PC-9 (cell line): ENCODE measurements at regions not wholly inside any gene's neighbourhood (a gene's known extent, or its start where the extent isn't known, plus 50 kb on each side); places are given as distances from the start of the nearest gene placed in this dataset.

Experiments used
- BruUV-seq: library from RNA; stranded (reverse); fragments of 400-500 nt; replicated peaks from 2 replicates; lab custom pipeline; 2021; lab: Mats Ljungman, UMichigan
- CTCF ChIA-PET: fragments of 300-600 bp; sonication (Branson Sonifier 250); formaldehyde crosslinking; loops from one replicate; lab custom pipeline; 2022; ENCODE audit warnings: antibody characterized with exemption; lab: Charles Lee
- POLR2A ChIA-PET: fragments of 300-600 bp; sonication (Branson Sonifier 250); formaldehyde crosslinking; loops from one replicate; lab custom pipeline; 2022; ENCODE audit warnings: antibody characterized with exemption; ENCODE audit not compliant: unreplicated experiment; lab: Charles Lee
- DNase-seq, 2 experiments: peaks; one replicate each; pipeline versions ENCODE4 v3.0.0 to v3.0.0-alpha.2; 2015 to 2022; ENCODE audit warnings: mixed read lengths in 1 of 2
- H2AFZ ChIP-seq: fragments of 200-600 bp; sonication (generic); 2 replicates; pipeline ENCODE4 v1.8.1; 2017; ENCODE audit warnings: antibody characterized with exemption
- H3F3A ChIP-seq: fragments of 200-600 bp; sonication (generic); 2 replicates; pipeline ENCODE4 v1.8.1; 2017; ENCODE audit warnings: antibody characterized with exemption, mild to moderate bottlenecking, low read depth; ENCODE audit not compliant: insufficient read depth
- H3K27ac ChIP-seq: fragments of 200-600 bp; sonication (generic); 2 replicates; pipeline ENCODE4 v1.6.1; 2016; ENCODE audit warnings: mixed run types
- H3K27me3 ChIP-seq: fragments of 200-600 bp; sonication (generic); 2 replicates; pipeline ENCODE4 v1.6.1; 2016; ENCODE audit warnings: low read depth, mixed run types; ENCODE audit not compliant: insufficient read depth
- H3K36me3 ChIP-seq: fragments of 200-600 bp; sonication (generic); 2 replicates; pipeline ENCODE4 v1.6.1; 2016; ENCODE audit warnings: low read depth, mixed run types
- H3K4me1 ChIP-seq: fragments of 200-600 bp; sonication (generic); replicated peaks from 2 replicates; pipeline ENCODE4 v1.6.1; 2016; ENCODE audit warnings: mixed run types; ENCODE audit not compliant: insufficient read depth
- H3K4me2 ChIP-seq: fragments of 200-600 bp; sonication (generic); 2 replicates; pipeline ENCODE4 v1.6.1; 2017; ENCODE audit warnings: mixed run types
- H3K4me3 ChIP-seq: fragments of 200-600 bp; sonication (generic); 2 replicates; pipeline ENCODE4 v1.6.1; 2016; ENCODE audit warnings: mixed run types
- H3K79me2 ChIP-seq: fragments of 200-600 bp; sonication (generic); 2 replicates; pipeline ENCODE4 v1.6.1; 2017; ENCODE audit warnings: low read depth, mixed run types
- H3K9me2 ChIP-seq: fragments of 200-600 bp; sonication (generic); 2 replicates; pipeline ENCODE4 v1.8.1; 2017; ENCODE audit warnings: mild to moderate bottlenecking; ENCODE audit not compliant: insufficient read depth
- H3K9me3 ChIP-seq: fragments of 200-600 bp; sonication (generic); 2 replicates; pipeline ENCODE4 v1.8.1; 2016; ENCODE audit warnings: low read depth; ENCODE audit not compliant: insufficient read depth
- H4K20me1 ChIP-seq: fragments of 200-600 bp; sonication (generic); 2 replicates; pipeline ENCODE4 v1.8.1; 2017; ENCODE audit not compliant: insufficient read depth
- EZH2 ChIP-seq: fragments of 200-600 bp; sonication (generic); IDR thresholded peaks from 2 replicates; pipeline ENCODE4 v1.8.0; 2017; ENCODE audit warnings: antibody characterized with exemption, low read depth
- intact Hi-C: fragments of 100-400 bp; cut with micrococcal nuclease; formaldehyde crosslinking; loops from one replicate; pipeline ENCODE4 v1.10.0; 2022; ENCODE audit not compliant: unreplicated experiment
- TF ChIP-seq, protein P1 (sequence below): fragments of 200-600 bp; sonication (generic); conservative IDR thresholded peaks from 2 replicates; pipeline ENCODE4 v1.6.1; 2017; ENCODE audit warnings: mixed run types, antibody characterized with exemption, mild to moderate bottlenecking, moderate library complexity

DNA sequence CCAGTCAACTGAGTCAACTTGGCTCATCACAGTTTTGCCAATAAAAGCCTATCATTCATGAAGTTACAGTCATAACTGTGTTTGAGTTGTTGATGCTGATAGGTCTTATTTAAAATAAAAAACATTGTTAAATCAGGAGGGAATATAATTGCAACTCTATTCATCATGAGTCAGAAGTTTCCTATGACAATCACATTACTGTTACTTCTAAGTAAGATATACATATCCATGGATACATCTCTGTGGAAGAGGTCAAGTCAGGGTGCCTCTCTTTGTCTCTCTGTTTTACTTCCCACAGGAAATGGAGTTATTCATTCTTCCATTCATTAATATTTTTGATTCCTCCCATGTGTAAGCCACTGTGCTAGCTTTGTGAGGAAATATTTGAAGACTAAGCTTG, 2015.4 kb upstream of the WWC1 start:
- H3K4me2 ChIP-seq = no peak overlapping the region
- H3F3A ChIP-seq = no peaks in the 10 kb centered on the region
- H2AFZ ChIP-seq = no peak overlapping the region
- H3K27ac ChIP-seq = no peak overlapping the region
- intact Hi-C loops = no loop called here
- no peak for DNase-seq
- POLR2A ChIA-PET = no interaction called here
- CTCF ChIA-PET = no interaction called here
- TF ChIP-seq EZH2 = no peak
- TF ChIP-seq, protein P1, sequence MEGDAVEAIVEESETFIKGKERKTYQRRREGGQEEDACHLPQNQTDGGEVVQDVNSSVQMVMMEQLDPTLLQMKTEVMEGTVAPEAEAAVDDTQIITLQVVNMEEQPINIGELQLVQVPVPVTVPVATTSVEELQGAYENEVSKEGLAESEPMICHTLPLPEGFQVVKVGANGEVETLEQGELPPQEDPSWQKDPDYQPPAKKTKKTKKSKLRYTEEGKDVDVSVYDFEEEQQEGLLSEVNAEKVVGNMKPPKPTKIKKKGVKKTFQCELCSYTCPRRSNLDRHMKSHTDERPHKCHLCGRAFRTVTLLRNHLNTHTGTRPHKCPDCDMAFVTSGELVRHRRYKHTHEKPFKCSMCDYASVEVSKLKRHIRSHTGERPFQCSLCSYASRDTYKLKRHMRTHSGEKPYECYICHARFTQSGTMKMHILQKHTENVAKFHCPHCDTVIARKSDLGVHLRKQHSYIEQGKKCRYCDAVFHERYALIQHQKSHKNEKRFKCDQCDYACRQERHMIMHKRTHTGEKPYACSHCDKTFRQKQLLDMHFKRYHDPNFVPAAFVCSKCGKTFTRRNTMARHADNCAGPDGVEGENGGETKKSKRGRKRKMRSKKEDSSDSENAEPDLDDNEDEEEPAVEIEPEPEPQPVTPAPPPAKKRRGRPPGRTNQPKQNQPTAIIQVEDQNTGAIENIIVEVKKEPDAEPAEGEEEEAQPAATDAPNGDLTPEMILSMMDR = no peak
- H3K27me3 ChIP-seq = no peaks in the 10 kb centered on the region; the same call in 1 of the 2 replicates
- no peaks in the 10 kb centered on the region for H3K4me1 ChIP-seq
- no peak overlapping the region for H3K4me3 ChIP-seq
- no peaks in the 10 kb centered on the region for H3K79me2 ChIP-seq
- no peaks in the 10 kb centered on the region for H4K20me1 ChIP-seq
- no peaks in the 10 kb centered on the region for H3K36me3 ChIP-seq
- no peaks in the 10 kb centered on the region for H3K9me3 ChIP-seq
- no peaks in the 10 kb centered on the region for H3K9me2 ChIP-seq
- BruUV-seq = no TSS peak

DNA sequence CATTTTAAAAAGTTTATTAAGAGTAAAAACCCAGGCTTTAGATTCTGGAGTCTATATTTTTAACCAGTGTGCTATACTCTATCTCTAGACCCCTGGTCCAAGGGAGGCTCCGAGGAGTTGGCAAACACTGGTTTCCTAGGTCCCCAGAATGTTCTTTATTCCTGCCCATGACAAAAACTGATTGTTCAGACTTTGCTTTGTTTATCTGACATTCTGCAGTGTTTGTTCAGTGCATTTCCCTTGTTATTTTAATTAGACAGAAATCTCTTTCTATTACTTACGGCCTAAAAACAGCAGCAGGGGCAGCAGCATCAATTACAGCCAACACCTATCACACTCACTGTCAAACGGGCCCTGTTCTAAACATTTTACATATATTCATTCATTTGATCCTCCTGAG, 2011.6 kb upstream of the WWC1 start:
- ChIA-PET POLR2A (no interaction called here), CTCF (no interaction called here)
- H4K20me1 ChIP-seq = no peaks in the 10 kb centered on the region
- H3K36me3 ChIP-seq = no peaks in the 10 kb centered on the region
- no peaks in the 10 kb centered on the region for H3K9me3 ChIP-seq
- TF ChIP-seq, protein P1 = no peak
- TF ChIP-seq EZH2 = no peak
- H3K27ac ChIP-seq = no peak overlapping the region
- H3K4me2 ChIP-seq = no peak overlapping the region
- no peaks in the 10 kb centered on the region; the same call in 1 of the 2 replicates for H3K27me3 ChIP-seq
- no peaks in the 10 kb centered on the region for H3K4me1 ChIP-seq
- DNase-seq = no peak
- H3F3A ChIP-seq = no peaks in the 10 kb centered on the region
- no TSS peak for BruUV-seq
- H3K79me2 ChIP-seq = no peaks in the 10 kb centered on the region
- H2AFZ ChIP-seq = no peak overlapping the region
- intact Hi-C loops = no loop called here
- H3K9me2 ChIP-seq = no peaks in the 10 kb centered on the region
- H3K4me3 ChIP-seq = no peak overlapping the region

DNA sequence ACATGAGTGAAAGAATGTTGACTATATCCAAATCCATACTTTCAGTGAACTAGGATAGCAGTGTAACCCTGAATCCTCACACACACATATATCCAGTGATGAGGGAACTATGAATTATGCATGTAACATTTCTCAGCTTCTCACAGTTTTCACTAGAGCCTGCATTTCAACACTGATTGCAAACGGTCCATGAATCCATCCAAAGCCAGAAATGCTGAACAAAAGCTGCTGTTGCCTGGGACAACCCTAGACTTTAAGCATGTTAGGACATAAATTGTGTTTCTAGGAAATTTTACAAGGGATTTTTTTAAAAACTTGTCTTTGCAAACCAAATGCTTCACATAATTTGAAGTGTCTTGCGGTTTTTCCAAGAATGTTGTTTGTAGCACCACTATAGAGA, 2010.0 kb upstream of the WWC1 start:
- Histone ChIP-seq H3K9me2 (no peaks in the 10 kb centered on the region), H3K79me2 (no peaks in the 10 kb centered on the region), H2AFZ (no peak overlapping the region), H3K9me3 (no peaks in the 10 kb centered on the region), H3K27ac (no peak overlapping the region), H3K27me3 (no peaks in the 10 kb centered on the region), H3F3A (no peaks in the 10 kb centered on the region), H4K20me1 (no peaks in the 10 kb centered on the region), H3K4me2 (no peak overlapping the region), H3K4me1 (no peaks in the 10 kb centered on the region), H3K4me3 (no peak overlapping the region), H3K36me3 (no peaks in the 10 kb centered on the region)
- POLR2A ChIA-PET = interaction anchor here (0.6 kb wide), 1 partner anchor 18 kb away, joined by 3 read pairs; no protein-coding TSS in a partner anchor
- intact Hi-C loops = no loop called here
- CTCF ChIA-PET = no interaction called here
- BruUV-seq = no TSS peak
- TF ChIP-seq, protein P1 = no peak
- no peak for TF ChIP-seq EZH2
- no peak for DNase-seq
